Vagina (tissue), 2 donors: ENCODE measurements at regions not wholly inside any gene's neighbourhood (a gene's known extent, or its start where the extent isn't known, plus 50 kb on each side); places are given as distances from the start of the nearest gene placed in this dataset.

ENCODE experiments used
- POLR2A ChIP-seq, 2 donors: fragments of 450-650 bp; IDR thresholded peaks; one replicate each; pipeline ENCODE4 v1.6.1; 2017; ENCODE audit warnings: antibody characterized with exemption in 2 of 2, mild to moderate bottlenecking in 2 of 2, moderate library complexity in 2 of 2
- POLR2AphosphoS5 ChIP-seq, 2 donors: sonication (generic); formaldehyde crosslinking; IDR thresholded peaks; one replicate each; pipeline ENCODE4 v1.9.0; 2017; ENCODE audit warnings: antibody characterized with exemption in 2 of 2, mild to moderate bottlenecking in 2 of 2, low read depth in 1 of 2; ENCODE audit not compliant: insufficient read depth in 1 of 2
- TF ChIP-seq, protein P1 (sequence below), 3 experiments: fragments of 450-650 bp in 2 of 3; fragments of 200-600 bp in 1 of 3; sonication (generic) in 1 of 3; IDR thresholded peaks; one replicate each; pipeline ENCODE4 v1.5.1; 2017 to 2019; ENCODE audit warnings: antibody characterized with exemption in 3 of 3, mild to moderate bottlenecking in 2 of 3, moderate library complexity in 2 of 3

DNA sequence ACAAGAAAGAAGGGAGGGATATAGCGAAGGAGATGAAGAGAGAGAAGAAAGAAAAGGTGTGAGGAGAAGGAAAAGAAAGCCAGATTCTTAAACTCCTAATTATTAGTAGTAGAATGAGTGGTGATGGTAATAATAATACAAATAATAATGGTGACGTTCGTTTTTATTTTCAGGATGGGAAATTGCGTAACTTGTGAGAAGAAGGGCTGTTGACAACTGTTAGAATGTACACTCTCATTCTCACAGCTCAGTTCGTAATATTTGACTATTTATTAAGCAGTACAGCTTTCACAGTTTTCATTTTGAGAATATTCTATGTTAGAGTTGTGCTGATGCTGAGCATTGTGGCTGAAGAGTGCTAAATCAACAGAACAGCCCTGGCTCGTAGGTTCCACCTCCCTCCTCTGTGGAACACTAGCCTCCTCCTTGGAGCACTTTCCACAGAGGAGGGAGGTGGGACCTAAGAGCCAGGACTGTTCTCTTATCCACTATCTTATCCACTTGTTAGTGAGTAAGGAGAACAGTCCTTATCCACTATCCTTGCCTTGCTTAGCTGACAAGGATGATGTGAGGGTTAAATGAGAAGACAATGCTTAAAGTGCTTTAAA, 258.3 kb upstream of the VLDLR start:
- TF ChIP-seq, protein P1, sequence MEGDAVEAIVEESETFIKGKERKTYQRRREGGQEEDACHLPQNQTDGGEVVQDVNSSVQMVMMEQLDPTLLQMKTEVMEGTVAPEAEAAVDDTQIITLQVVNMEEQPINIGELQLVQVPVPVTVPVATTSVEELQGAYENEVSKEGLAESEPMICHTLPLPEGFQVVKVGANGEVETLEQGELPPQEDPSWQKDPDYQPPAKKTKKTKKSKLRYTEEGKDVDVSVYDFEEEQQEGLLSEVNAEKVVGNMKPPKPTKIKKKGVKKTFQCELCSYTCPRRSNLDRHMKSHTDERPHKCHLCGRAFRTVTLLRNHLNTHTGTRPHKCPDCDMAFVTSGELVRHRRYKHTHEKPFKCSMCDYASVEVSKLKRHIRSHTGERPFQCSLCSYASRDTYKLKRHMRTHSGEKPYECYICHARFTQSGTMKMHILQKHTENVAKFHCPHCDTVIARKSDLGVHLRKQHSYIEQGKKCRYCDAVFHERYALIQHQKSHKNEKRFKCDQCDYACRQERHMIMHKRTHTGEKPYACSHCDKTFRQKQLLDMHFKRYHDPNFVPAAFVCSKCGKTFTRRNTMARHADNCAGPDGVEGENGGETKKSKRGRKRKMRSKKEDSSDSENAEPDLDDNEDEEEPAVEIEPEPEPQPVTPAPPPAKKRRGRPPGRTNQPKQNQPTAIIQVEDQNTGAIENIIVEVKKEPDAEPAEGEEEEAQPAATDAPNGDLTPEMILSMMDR (IDR thresholded peaks at IDR 0.05): no peak
- TF ChIP-seq POLR2AphosphoS5 (IDR thresholded peaks at IDR 0.05; ENCODE audit: insufficient read depth in 1 of 2, low read depth in 1 of 2) (no peak), POLR2A (IDR thresholded peaks at IDR 0.05) (no peak)
